Cardiac muscle cell (in vitro differentiated cells and primary cell): ENCODE measurements at regions not wholly inside any gene's neighbourhood (a gene's known extent, or its start where the extent isn't known, plus 50 kb on each side); places are given as distances from the start of the nearest gene placed in this dataset.

ENCODE experiments used
- DNase-seq, 2 donors: peaks; one replicate each; pipeline versions ENCODE4 v3.0.0 to v3.0.0-alpha.2; 2010 to 2017; ENCODE audit warnings: low read depth in 1 of 2, low spot score in 1 of 2
- H3K27ac ChIP-seq: fragments of 200-600 bp; sonication (generic); 2 replicates; pipeline ENCODE4 v1.5.1; 2016
- H3K27me3 ChIP-seq: fragments of 200-600 bp; sonication (generic); 2 replicates; pipeline ENCODE4 v1.6.0; 2016; ENCODE audit warnings: control low read depth
- H3K36me3 ChIP-seq: fragments of 200-600 bp; sonication (generic); 2 replicates; pipeline ENCODE4 v1.5.1; 2016; ENCODE audit warnings: control low read depth
- H3K4me1 ChIP-seq: fragments of 200-600 bp; sonication (generic); 2 replicates; pipeline ENCODE4 v1.8.1; 2017; ENCODE audit warnings: low read depth, mild to moderate bottlenecking, mixed run types
- H3K4me3 ChIP-seq: fragments of 200-600 bp; sonication (generic); 2 replicates; pipeline ENCODE4 v1.5.1; 2016; ENCODE audit warnings: mild to moderate bottlenecking
- H3K9me3 ChIP-seq: fragments of 200-600 bp; sonication (generic); 2 replicates; pipeline ENCODE4 v1.5.1; 2017; ENCODE audit warnings: low read depth, mild to moderate bottlenecking, control low read depth
- CTCF ChIP-seq: IDR thresholded peaks from 2 replicates; pipeline ENCODE4 v1.5.1; 2012; ENCODE audit warnings: low read depth, mild to moderate bottlenecking, low read length

DNA sequence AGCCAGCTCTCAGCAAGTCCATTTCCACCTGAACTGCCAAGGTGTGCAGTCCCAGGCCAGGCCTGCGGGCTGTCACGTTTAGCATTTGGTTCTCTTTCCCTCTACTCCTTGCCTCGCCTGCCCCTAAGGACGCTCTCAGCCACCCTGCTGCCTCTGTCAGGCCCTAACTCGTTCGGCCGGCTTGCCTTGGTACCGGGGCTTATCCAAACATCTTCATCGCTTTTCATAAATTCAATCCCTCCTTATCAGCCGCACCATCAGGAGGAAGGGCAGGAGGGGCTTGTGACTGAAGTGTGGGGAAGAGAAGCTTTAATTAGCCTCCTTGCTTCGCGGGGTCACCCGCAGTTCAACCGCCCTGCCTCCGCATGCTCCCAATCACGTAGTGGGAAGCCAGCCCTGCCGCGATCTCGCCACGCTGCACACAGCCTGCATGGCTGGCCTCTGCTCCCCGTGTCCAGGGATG lies 231.1 kb downstream of the SOX9 start:
- Histone ChIP-seq H3K4me1 (peaks cover 4% of the 10 kb centered on the region), H3K9me3 (no peaks in the 10 kb centered on the region), H3K36me3 (no peaks in the 10 kb centered on the region), H3K27ac (no peak overlapping the region), H3K4me3 (no peak overlapping the region), H3K27me3 (no peaks in the 10 kb centered on the region)
- no peak for TF ChIP-seq CTCF
- peak in 1 of 2 donors; percentile 17 for DNase-seq

GRCh38 chr17:72353502-72353901 lies 232.7 kb downstream of the SOX9 start:
- Histone ChIP-seq H3K9me3 (no peaks in the 10 kb centered on the region), H3K36me3 (no peaks in the 10 kb centered on the region), H3K4me1 (peaks cover 4% of the 10 kb centered on the region), H3K4me3 (no peak overlapping the region), H3K27me3 (no peaks in the 10 kb centered on the region), H3K27ac (no peak overlapping the region)
- TF ChIP-seq CTCF: no peak
- DNase-seq: no peak

- Histone ChIP-seq H3K27ac (no peak overlapping the region), H3K36me3 (no peaks in the 10 kb centered on the region), H3K27me3 (no peaks in the 10 kb centered on the region), H3K4me1 (peaks cover 4% of the 10 kb centered on the region), H3K4me3 (no peak overlapping the region), H3K9me3 (no peaks in the 10 kb centered on the region)
- no peak for TF ChIP-seq CTCF
- no peak for DNase-seq
Observed at GRCh38 chr17:72354071-72354470, 233.3 kb downstream of the SOX9 start.

DNA sequence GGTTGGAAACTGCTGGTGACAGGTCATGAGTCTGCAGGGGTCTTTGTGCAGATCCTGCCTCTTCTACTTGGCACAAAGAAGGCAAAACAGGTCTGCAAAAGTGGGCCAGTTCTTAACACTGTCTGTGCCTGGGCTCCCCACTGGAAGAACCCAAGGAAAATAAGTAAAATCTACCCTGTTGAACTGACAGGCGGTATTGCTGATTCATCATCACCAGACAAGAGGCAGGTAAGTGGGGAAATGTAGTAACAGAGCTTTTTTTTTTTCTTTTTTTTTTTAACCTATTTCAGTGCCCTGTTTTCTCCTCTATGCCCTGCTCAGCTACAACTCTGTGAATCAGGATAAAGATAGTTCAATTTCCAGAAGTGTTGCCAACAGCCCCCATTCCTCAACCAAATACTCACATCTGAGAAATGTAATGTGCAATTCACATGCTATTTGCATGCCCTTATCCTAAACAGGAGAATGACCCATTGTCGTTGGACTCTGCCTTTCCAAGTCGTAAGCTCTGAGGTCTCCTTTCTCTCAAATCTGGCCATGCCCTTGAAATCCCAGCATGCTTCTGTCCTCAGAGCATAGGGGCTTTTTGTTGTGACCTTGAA lies 237.0 kb downstream of the SOX9 start:
- no peak for TF ChIP-seq CTCF
- no peaks in the 10 kb centered on the region for H3K9me3 ChIP-seq
- no peak for DNase-seq
- H3K36me3 ChIP-seq: no peaks in the 10 kb centered on the region
- H3K4me1 ChIP-seq: no peaks in the 10 kb centered on the region
- H3K27me3 ChIP-seq: no peaks in the 10 kb centered on the region
- no peak overlapping the region for H3K4me3 ChIP-seq
- no peak overlapping the region for H3K27ac ChIP-seq

- DNase-seq: no peak
- H3K27ac ChIP-seq: no peak overlapping the region
- no peak overlapping the region for H3K4me3 ChIP-seq
- no peaks in the 10 kb centered on the region for H3K9me3 ChIP-seq
- H3K4me1 ChIP-seq: no peaks in the 10 kb centered on the region
- no peak for TF ChIP-seq CTCF
- H3K27me3 ChIP-seq: no peaks in the 10 kb centered on the region
- no peaks in the 10 kb centered on the region for H3K36me3 ChIP-seq
Observed at GRCh38 chr17:72358465-72358864, 237.6 kb downstream of the SOX9 start.
